ENCODE measurements at regions not wholly inside any gene's neighbourhood (a gene's known extent, or its start where the extent isn't known, plus 50 kb on each side); places are given as distances from the start of the nearest gene placed in this dataset.

DNA sequence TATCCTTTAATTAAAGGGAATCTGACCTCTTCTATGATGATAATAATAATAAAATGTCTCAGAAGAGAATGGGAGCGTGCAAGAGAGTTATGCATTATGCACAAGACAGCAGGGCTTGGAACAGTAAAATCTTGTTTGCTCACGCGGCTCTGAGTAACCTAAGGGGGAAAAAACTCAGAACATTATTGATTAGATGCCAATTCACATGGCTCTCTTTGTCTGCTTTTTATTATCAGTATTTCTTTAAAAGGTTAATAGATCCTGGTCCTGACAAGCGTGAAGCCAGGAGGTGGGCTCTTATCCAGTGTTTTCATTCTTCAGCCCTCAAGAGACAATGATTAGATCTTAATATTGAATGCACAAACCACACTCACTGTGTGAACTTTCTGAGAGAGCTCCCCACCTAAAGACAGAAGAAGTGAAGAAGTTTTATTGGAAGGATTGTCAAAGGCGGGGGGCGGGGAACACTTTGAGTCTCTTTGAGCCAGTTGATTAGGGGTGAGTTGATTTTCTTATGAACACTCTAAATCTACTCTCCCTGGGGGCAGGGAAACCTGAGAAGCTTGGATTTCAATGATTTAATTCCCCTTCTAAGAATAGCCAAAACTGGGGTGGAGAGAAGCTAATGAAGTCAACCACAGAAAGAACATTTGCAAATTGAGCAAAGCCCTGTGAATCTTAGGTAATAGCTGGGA is 127.5 kb upstream of the CTAGE1 start:
- no peak for DNase-seq

DNA sequence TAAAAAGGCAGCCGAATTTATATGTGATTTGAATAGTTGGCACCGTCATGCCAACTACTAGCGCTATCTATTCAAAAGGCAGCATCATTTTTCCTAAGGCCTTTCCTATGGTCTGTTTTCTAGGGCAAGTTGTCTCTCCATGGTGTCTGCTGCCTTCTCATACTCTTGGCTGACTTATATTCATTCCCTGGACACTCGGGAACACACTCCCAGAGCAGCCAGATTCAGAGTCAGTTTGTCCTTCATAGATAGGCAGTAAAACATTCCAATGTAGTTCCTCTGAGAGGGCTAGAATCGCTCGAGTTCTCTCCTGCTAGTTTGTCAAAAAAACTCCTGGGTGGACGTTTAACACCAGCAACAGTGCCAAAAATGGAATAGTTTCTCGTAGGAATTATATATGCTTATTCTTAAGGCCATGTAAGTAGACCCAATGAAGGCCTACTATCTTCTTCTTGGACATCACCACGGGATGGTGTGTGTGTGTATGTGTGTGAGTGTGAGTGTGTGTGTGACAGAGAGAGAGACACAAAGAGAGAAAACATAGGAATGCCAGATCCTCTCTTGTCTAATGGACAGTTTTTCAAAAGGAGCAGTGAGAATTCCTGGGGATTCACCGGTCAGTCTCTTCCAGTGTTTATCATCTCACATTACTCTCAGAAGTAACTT is 129.3 kb upstream of the CTAGE1 start:
- no peak for DNase-seq

DNA sequence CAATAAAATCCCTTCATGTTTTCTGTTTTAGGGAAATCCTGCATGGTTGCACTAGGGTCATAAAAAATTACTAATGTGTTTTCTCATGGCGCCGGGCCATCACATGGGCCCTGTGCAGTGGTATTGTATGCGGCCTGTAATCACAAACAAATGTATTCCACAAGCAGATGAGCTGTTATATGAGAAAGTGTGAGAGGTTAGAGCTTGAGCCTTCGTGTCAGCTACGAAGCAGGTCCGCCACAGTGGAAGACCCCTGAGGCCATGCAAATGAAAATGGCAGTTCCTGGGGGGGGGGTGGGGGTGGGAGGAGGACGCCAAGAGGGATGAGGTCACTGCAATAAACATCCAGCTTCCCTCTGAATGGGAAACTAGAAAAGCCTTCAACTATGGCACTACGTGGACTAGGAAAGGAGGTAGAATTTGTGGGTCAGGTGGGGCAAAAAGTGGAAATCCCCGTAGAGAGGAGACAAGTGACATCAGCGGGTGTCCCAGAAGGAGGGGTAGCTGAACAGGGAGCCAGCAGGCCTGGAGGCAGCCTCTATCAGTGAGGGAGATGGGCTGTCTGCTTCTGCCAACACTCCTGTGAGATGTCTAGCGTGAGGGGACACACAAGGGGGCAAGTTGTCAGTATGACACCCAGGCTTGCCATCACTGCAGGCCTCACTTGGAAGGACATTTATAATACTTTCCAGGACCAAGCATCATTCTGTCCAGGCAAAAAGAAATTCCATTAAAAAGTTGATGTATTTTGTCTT is 130.3 kb upstream of the CTAGE1 start:
- no peak for DNase-seq

DNA sequence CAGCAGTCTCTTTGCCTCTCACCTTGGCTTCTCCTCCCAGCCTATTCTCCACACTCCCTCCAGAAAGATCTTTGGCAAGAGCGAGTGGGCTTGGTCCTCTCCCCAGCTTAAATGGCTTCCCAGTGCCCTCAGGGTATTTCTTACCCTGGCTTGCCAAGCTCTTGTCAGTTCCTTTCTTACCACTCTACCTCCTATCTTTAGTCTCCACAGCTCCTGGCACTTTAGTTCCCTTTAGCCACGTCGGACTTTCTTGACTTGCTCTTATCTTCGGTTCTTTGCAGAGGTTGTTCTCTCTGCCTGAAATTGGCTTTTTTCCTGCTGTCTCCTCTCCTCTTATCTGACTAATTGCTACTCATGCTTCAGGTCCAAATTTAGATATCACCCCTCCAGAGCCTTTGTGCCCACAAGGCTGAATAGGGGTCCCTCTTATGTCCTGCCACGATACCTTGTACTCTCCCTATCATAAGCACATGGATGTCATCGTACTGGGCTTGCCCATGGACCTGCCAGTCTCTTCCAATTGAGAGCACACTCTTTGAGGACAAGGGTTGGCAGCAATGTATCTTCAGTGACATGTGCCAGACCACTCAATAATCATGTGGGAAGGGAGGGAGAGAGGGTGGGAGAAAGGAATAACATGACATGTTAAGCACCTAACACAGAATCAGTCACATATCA is 131.7 kb upstream of the CTAGE1 start:
- DNase-seq, result no peak

DNA sequence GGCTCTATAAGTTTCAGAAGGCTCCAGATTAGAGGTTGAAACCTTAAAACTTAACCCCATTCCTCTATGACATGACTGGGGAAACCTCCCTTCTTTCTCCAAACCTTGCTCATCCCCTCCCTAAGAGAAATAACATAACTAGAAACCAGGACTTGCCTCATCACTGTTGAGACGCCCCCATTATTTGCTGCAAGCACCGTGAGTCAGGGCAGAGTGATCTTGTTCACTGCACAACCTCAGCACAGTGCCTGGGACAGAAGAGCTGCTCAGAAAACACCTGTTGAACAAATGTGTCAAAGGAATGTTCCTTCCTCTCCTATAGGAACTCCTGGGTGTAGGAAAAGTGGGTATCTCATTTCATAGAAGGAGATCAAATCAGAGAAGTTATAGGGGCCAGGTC is 132.7 kb upstream of the CTAGE1 start:
- DNase-seq, result no peak

DNA sequence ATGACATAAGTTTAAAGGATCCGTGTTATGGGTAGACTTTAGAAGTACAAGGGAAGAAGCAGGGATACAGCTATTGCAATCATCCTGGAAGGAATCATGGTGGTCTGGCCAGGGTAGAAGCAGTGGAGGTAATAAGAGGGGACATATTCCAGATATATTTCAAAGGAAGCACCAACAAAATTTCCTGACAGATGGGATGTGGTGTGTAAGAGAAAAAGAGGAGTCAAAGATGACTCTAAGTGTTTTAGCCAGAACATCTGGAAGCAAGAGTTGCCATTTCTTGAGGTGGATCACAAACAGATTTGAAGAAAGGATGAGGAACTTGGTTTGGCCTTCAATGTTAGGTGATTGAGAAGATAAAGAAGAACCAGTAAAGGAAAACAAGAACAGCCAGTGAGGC is 133.1 kb upstream of the CTAGE1 start:
- no peak for DNase-seq

DNA sequence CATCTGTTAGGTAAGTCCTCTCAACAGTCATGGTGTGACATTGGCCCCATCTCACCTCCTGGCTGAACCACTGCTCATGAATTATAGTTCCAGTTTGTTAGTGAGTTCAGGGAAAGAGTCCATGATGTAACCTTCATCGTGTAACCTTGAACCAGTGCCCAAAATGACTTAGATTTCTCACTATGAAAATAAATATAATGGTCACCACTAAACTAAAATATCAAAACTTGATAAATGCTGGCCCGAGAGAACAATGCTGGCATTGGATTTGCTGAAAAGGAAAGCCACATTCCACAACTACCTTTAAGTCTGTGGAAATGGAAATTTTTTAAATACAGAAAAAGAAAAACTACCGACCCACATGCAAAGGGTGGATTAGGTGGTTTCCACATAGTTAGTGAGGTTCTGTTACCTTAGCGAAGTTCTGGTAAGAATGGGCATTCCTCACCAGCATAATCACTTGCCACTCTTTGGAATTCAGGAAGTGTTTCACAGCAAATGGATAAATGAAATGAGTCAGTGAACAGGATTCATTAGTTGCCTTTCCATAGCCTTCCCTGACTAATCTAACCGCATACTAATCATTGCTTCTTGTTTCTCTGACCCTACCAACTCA is 133.9 kb upstream of the CTAGE1 start:
- DNase-seq, result no peak

DNA sequence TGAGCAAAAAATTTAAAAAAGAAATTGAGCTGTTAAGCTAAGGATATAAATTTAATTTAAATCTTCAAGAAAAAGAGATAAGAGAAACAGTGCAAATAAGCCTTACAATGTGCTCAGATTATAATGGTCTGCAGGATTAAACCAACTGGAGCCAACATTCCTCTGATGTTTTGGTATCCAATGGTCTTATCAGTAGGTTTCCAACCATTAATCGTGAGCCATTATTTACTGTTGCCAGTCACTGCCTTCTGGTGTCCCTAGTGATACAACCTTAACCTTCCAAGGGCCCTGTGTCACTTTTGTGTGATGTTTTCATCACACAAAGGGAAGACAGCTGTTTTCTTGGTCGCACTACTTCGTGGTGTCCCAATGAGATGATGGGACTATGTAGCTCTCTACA is 134.5 kb upstream of the CTAGE1 start:
- DNase-seq, result no peak

DNA sequence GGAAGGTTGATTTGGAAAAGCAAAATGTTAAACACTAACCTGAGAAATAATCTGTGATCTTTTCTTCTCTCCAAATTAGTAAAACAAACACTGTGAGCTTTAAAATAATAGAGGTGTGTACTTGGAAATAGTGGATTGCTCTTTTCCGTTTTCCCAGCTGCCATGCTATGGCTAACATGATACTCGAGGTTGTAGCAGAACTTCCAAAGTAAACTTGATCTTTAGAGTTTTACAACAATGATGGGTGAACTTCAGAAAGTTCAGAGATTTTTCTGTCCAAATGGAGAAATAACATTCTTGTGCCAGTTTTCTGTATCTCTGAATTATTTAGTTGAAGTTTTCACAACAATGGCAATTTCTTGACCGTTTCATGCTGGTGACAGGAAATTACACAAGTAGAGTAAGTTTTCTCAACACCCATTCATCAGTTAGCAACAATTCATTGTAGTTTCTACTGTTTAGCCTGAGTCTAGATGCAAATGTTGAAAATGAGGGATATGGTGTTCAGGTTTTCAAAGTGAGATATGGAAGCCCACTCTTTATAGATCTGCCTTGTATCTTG is 135.3 kb upstream of the CTAGE1 start:
- no peak for DNase-seq

DNA sequence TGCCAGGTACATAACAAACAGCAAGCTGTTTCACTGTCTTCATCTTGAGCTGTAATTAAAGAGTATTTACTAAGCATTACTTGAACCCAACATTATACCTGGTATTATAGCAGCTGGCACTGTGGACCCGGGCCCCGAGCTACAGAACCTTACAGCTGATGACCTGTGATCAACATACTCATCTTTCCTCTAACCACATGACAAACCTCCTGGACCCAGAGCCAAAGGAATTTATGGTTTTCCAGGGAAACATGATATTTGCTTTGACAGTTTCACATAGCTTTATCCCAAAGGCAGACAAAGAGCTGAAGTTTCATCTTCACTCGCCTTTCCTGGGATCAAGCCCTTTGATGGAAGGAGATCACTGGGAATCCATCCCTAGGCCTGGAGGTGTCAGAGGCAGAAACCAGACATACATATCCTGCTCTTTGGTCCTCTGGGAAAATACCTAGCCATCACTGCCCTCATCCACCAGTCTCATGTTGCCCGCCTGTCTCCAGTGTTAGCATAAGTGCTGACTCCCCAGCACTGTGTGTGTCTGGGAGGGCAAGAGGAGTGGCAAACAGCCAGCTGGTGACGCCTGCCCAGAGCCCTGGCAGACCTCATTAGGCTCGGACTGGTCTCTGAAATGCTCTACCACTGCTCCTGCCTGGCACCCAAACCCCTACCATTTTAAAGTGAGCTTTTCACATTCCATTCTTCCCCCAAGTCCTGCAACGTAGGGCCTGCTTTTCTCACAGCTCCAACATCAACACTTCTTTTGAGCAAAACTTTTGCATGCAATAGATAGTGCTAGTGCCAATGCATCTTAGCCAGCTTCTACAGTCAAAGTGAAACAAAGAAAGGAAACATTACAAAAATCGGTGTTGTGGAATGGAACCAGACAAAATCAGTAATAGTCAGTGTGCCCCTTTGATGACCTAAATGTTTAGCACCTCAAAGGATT is 138.8 kb upstream of the CTAGE1 start:
- no peak for DNase-seq

DNA sequence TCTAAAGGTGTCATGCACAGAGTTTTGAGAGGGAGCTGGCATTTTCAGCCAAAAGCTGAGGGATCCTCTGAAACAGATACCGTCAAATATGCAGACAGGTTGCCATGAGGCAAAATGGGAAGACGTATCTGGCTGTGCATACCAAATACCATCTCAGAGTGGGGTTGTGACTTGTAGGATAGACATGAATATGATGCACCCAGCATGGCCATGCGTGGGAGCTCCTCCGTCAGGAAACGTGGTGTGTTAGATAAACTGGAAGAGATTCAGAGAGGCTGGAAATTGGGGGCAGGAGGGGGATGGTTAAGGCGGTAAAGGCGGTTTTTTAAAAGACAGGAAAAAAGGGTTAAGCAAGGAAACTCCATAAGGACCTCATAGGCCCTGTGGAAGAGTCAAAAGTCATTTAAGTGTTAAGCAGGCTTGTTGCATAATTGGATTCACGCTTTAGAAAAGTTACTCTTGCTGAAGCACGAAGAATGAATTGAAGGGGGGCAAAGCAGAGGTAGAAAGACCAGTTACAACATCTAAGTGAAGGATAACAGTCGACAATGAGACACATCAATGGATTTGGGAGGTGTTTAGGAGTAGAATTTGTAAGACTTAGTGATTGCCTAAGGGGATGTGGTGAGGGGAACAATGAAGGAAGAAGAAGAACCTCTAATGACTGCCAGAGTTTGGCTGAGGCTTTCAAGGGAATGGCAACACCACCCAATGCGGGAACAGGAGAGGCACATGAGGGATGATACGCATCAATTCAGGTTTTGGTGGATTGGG is 139.6 kb upstream of the CTAGE1 start:
- DNase-seq, result no peak

DNA sequence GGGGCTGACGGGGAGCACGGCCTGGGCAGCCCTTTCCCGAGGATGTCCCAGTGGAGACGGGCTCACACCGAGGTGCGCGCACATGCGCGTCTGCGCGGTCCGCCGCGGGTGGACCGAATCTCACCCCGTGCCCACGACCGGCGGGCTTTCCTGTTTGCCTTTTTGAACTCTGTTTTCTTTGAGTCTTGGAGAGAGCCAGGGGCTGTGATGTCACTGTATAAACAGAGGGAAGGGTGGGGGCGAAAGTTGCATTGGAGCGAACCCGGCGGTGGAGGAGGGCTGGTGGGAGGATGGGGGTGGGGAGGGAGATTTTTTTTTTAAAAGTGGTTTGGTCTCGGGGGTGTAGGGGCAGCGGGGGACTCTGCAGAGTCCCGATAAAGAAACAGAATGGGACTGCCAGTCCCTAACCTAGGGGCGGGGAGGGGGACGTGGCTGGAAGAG is 141.2 kb upstream of the CTAGE1 start:
- DNase-seq, result no peak

DNA sequence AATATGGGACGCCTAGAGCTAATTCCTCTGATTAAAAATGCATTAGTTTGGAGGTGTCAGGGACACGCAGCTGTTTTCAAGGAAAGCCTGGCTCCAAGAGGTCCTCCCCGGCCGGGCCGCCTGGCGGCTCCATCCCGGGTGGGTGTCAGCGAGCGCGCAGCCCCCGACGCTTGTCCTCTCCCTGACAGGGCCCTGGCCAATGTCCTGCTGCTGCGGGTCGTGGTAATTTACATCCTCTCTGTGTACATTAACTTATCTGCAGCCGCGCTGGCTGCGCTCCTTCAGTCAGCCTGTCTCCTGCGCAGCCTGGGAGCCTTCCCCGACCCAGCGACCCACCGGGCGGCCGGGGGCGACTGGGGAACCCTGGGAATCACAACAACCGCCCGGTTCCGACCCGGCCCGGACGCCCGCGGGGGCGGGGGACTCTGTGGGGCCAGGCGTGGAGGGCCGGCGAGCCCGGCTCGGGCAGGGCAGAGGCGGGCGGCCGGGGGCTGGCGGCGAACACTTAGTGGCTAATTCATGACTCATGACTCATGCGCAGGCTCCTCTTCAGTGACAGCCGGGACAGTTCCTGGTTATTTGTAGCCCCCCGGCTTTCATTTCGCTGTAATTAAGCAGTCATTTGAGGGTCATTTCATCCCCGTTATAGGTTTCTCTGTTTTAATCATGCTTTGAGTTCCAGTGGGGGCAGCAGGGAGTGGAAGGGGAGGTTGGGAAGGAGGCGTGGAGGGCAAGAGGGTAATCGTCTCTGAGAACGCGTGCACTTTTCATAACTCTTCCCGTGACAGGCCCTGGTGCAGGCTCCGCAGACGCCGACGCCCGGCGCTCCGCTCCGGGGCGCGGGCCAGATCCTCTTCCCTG is 141.9 kb upstream of the CTAGE1 start:
- no peak for DNase-seq

DNA sequence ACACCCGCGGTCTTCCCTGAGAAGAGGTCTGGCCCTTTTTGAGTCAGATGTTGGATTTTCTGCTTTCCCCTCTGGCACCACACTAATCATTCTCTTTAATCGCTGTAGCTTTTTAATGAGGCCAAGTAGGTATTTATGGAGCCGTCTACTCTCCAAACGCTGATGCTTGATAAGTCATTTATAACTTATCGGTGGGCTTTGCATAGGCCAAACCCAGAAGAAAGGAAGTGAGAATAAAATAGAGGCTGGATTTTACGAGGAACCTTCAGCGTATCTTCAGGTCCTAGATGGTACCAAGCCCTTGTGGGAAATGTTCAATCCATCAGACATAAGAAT is 142.5 kb upstream of the CTAGE1 start:
- DNase-seq, result no peak

DNA sequence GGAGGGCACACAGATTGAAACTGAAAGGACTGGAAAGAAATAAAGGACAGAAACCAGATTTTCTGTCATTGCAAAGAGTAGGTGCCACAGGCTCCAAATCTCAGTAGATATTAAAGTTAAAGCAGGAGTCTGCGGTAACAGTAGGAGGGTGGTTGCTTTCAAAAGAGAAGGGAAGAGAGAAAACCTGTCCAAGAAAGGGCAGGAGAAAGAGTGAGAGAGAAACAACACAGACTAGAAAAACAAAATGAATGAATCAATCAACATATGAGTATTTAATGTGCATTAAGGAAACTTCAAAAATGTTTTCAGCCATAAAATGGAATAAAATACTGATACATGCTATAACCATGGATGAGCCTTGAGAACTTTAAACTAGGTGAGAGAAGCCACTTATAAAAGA is 143.1 kb upstream of the CTAGE1 start:
- no peak for DNase-seq

DNA sequence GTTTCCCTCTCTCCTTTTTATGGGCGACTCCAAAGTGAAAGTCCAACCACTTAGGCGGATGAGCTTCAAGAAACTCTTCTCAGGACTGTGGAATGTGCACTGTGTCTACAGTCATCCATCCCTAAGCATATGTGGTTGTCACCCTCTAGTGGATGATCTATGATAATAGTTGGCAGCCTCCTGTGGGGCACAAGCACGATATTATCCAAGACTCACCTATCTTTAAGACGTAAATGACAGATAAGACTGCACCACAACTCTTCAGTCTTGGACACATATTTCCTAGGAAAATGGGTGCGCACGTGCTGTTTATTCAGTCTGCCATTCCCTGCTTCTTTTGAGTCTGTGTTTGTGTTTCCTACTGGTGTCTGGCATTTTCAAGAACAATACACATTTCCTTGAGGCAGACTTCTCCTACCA is 145.5 kb upstream of the CTAGE1 start:
- DNase-seq, result peak; percentile 35

DNA sequence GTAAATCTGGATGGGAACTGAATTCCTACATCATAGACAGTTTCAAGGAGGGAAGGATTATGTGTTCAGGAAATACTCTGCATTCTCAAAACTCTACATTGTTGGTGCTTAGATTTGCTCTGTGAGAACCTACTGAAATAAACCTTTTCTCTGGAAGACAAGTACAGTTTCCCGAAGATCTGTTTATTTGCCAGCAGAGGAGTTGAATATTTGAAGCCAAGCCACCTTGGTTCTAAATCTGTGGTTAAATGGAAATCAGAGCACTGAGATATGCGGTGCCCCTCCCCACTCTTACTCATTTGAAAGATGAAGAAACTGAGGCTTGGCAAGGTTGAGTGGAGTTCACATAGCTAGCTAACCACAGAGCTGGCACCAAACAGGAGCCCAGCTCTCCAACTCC is 146.3 kb upstream of the CTAGE1 start:
- no peak for DNase-seq

DNA sequence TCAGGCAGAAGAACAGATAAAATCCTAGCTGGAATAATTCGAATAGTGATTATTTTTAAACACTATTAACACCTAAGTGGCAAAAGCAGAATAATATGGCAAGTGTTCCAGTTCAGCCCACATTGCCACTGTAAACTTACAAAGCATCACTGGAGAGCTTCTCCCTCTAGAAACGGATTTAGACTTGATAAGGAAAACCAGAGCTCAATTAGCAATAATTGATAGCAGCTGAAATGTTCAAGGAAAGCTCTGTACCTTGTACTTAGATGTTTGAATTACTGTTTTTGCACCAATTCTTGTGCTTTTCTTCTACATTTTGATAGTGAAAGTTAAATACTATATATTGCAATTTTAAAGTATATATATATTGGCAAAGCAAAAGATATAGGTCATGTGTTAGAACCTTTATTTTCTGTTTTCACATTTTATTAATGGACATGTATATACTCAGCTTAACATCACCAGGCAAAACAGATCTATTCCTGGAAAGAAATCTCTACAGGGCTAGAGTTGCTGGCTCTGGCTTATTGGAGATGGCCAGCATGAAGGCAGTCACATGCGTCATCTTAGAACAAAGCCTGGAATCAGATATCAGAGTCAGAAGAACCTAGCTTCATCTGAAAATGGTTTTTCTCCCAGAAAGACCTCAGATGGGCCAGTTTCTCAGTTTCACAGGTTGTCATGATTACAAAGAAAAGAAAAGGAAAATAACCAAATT is 149.1 kb upstream of the CTAGE1 start:
- no peak for DNase-seq

DNA sequence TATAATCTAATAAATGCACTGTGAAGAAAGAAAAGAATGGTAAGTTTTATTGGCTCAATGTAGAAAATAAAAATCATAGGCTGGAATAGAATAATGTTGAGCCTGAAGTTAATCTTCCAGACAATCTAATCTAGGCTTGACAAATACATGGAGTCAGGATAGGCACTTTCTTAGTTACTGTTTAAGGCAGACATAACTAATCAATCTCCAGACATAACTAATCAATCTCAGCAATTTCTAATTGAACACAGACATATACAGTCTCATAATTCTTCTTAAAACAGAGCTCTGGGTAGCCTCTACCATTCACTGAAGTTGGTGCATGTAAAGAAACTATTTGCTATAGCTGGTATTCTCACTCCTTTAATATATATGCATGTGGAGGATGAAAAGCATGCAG is 150.1 kb upstream of the CTAGE1 start:
- no peak for DNase-seq
